ENCODE measurements at regions not wholly inside any gene's neighbourhood (a gene's known extent, or its start where the extent isn't known, plus 50 kb on each side); places are given as distances from the start of the nearest gene placed in this dataset.

- TF ChIP-seq, protein P1, sequence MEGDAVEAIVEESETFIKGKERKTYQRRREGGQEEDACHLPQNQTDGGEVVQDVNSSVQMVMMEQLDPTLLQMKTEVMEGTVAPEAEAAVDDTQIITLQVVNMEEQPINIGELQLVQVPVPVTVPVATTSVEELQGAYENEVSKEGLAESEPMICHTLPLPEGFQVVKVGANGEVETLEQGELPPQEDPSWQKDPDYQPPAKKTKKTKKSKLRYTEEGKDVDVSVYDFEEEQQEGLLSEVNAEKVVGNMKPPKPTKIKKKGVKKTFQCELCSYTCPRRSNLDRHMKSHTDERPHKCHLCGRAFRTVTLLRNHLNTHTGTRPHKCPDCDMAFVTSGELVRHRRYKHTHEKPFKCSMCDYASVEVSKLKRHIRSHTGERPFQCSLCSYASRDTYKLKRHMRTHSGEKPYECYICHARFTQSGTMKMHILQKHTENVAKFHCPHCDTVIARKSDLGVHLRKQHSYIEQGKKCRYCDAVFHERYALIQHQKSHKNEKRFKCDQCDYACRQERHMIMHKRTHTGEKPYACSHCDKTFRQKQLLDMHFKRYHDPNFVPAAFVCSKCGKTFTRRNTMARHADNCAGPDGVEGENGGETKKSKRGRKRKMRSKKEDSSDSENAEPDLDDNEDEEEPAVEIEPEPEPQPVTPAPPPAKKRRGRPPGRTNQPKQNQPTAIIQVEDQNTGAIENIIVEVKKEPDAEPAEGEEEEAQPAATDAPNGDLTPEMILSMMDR (IDR thresholded peaks at IDR 0.05), result no peak
- TF ChIP-seq, protein P2, sequence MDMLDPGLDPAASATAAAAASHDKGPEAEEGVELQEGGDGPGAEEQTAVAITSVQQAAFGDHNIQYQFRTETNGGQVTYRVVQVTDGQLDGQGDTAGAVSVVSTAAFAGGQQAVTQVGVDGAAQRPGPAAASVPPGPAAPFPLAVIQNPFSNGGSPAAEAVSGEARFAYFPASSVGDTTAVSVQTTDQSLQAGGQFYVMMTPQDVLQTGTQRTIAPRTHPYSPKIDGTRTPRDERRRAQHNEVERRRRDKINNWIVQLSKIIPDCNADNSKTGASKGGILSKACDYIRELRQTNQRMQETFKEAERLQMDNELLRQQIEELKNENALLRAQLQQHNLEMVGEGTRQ (CRISPR knock-in tag; IDR thresholded peaks at IDR 0.05), result no peak
- TF ChIP-seq NR3C1 (CRISPR knock-in tag; conservative IDR thresholded peaks at IDR 0.05; ENCODE audit: low read depth) (no peak), JUN (CRISPR knock-in tag; IDR thresholded peaks at IDR 0.05) (no peak)
- TF ChIP-seq, protein P3, sequence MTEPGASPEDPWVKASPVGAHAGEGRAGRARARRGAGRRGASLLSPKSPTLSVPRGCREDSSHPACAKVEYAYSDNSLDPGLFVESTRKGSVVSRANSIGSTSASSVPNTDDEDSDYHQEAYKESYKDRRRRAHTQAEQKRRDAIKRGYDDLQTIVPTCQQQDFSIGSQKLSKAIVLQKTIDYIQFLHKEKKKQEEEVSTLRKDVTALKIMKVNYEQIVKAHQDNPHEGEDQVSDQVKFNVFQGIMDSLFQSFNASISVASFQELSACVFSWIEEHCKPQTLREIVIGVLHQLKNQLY (CRISPR knock-in tag; IDR thresholded peaks at IDR 0.05), result no peak
These were observed 480.8 kb upstream of the JARID2 start for GRCh38 chr6:14765106-14765505.
